Right renal pelvis (tissue), 4 donors: ENCODE measurements at regions not wholly inside any gene's neighbourhood (a gene's known extent, or its start where the extent isn't known, plus 50 kb on each side); places are given as distances from the start of the nearest gene placed in this dataset.
"Not testable (repeated sequence)": the region's sequence is repeated elsewhere in the genome, so short reads cannot be mapped to it uniquely, and the experiment has no call there.

Experiments used
- DNase-seq, 4 donors: peaks; one replicate each; pipeline ENCODE4 v3.0.0-alpha.2; 2013; ENCODE audit warnings: low read depth in 4 of 4, low spot score in 3 of 4, missing footprints in 1 of 4

DNA sequence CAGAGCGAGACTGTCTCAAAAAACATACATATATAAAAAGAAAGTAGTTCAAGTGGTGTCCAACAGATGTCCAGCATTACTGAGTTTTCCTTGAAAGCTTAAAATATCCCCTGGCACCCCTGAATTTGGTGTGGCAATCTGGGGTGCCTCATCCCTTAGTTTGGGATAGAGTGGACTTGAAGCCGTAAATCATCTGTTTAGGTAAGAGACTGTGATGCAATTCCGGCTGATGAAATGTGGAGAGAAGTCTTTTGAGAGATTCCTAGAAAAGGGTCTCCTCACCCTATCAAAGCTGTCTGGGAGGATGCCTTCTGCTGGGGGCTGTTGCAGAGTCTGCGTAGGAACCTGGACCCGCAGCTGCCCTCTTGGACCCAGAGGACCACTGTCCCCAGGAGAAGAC is 408.0 kb downstream of the RPS24 start:
- DNase-seq: no peak

DNA sequence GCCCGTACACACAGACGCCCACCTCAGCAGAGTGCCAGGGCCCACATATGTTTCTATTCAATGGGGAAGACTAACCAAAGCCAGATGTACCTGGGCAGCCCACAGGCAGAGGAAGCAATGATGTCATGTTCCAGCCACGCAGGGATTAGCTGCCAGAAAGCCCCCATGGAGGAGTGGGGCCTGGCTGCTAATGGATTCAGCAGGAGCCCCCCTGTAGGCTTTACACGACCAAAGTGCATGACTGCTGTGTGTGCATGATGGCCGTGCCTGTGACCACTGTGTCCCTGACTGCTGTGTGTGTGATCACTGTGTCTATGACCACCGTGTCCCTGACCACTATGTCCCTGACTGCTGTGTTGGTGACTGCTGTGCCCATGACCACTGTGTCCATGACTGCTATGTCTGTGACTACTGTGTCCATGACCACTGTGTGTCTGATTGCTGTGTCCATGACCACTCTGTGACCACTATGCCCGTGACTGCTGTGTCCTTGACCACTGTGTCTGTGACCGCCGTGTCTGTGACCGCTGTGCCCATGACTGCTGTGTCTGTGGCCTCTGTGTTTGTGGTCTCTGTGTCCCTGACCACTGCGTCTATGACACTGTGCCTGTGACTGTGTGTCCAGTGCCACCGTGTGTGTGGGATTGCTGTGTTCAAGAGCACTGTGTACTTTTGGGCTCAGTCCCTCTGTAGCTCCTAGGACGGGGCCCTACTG is 409.3 kb downstream of the RPS24 start:
- no peak for DNase-seq

DNA sequence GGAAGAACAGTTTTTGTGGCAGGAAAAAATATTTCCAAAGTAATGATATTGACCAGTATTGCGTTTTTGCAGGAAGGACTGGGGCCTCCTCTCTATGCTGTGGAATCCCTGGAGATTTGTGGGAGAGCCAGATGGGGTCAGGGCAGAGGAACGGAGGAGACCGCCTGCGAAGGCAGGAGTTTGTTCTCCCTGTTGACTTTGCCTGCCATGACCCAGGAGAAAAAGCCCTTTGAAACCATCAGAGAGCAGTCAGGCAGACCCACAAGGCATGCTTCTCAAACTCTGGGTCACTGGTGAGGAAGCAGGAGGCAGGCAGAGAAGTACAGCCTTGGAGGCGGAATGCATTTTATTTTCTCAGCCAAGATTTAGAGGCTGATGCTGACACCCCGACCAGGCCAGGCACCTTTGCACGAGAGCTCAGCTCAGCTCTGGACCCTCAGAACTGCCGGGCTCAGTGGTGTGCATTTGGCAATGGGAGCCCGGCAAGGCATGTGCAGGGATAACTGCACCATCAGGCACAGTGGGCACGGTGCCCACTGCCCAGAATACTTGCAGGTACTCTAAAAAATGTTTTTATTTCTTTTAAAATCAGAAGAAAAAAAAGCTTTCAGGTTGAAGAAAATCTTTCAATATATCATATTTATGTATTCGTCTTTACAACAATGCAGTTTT is 410.4 kb downstream of the RPS24 start:
- DNase-seq: no peak

GRCh38 chr10:78444741-78445140 is 411.1 kb downstream of the RPS24 start:
- DNase-seq: not testable (repeated sequence)

- no peak for DNase-seq
These were observed 411.6 kb downstream of the RPS24 start for GRCh38 chr10:78445308-78445707.

DNA sequence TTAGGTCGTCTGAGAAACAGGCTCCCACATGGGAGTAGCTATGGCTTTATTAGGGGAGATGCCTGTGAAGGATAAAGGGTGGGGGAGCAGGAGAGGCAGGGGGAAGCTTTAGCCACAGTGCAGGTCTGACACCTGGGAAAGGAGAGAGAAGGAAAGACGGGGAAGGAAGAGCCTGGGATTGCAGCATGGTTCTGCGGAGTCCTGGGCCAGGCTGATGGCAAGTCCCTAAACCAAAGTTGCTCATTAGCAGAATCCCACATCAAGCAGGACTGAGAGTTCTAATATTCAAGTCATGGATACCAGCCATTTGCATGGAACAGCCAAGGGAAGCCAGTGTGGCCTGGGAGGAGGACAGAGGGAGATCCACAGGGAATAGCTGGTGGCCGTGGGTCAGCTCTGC is 414.8 kb downstream of the RPS24 start:
- DNase-seq: no peak

GRCh38 chr10:78448994-78449418 is 415.3 kb downstream of the RPS24 start:
- no peak for DNase-seq

DNA sequence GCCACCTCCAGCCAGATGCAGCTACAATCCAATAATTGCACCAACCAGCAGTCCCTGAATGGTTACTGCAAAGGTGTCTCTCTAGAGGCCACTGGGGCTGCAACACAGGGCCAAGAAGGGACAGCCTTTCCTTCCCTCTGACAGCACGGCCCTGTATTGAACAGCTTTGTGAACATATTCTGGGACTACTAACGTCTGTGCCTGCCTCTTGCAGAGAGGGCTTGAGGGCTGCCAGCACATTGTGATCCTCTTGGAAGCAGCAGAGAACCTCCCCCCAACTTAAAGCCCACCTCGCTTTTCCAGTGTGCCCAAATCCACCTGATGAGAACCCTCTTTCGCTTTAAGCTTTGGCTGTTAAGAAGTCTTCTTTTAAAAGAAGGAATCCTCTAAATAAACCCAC is 415.9 kb downstream of the RPS24 start:
- DNase-seq: no peak

GRCh38 chr10:78450239-78450638 is 416.6 kb downstream of the RPS24 start:
- no peak for DNase-seq

GRCh38 chr10:78450807-78451485 is 417.3 kb downstream of the RPS24 start:
- no peak for DNase-seq

DNA sequence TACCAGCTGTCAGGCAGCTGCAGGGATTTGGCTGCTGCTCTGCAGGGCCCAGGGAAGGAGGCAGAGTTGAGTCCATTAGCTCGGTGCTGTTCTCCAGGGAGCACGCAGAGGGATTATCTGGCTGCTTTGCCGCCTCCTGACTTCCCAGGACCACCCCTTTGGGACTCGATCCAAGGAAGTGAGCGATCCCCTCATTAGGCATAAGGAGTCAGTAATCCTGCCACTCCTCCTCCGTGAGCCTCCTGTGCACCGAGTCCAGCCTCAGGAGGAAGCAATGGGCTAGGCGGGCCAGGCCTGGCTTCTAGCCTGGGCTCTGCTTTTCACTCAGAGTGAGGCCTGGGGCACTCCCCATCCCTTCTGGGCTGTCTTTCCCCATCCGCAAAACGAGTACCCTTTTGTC is 417.9 kb downstream of the RPS24 start:
- no peak for DNase-seq

GRCh38 chr10:78454123-78454645 is 420.5 kb downstream of the RPS24 start:
- no peak for DNase-seq

GRCh38 chr10:78455236-78455635 is 421.6 kb downstream of the RPS24 start:
- DNase-seq: no peak

GRCh38 chr10:78455811-78456210 is 422.1 kb downstream of the RPS24 start:
- DNase-seq: no peak

- no peak for DNase-seq
These were observed 423.2 kb downstream of the RPS24 start for GRCh38 chr10:78456649-78457400.

DNA sequence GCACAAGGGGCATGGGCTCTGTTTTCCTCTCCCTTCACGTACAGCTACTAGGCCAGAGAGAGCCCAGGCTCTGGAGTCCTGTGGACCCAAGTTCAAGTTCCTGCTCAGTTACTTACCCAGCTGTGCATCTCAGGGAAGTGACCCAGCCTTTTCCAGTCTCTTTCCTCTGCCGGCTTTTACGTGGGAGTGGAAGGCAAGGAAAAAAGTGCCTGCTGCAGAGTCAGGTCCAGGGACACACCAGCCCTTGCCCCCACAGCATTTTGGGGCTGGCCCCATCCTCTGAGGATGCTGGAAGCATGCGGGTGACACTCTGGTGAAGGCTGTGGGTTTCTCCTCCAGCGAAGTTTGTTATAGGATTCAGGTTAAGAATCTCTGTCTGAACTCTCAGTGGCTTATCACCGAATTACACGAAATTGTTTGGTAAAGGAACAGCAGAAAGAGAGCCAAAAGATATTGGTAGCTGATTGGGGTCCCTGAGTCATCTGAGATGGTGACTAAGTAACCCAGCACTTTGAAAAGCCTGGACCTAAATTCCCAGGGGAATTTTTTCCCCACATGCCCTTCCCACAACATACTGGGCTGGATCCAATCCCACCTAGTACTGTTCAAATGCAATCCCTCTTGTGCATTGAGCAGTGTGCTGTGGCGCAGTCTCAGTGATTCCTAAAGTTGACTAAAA is 424.3 kb downstream of the RPS24 start:
- no peak for DNase-seq

- no peak for DNase-seq
These were observed 425.4 kb downstream of the RPS24 start for GRCh38 chr10:78458983-78459638.

DNA sequence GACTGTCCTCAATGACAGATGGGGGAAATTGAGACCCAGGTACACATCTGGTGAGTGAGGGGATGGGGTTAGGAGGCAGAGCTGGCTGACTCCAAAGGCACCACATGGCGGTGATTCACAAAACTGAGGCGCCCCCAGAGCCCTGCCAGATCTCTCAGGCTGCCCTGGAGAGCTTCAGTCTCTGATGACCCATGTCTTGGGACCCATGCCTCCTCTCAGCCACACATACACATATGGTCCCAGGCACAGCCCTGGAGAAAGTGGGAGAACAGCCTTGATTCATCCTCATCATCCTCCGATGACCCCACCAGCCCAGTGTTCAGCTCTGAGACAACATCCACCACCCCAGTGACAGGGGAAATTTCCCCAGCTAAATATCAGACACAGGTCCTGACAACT is 426.0 kb downstream of the RPS24 start:
- no peak for DNase-seq

DNA sequence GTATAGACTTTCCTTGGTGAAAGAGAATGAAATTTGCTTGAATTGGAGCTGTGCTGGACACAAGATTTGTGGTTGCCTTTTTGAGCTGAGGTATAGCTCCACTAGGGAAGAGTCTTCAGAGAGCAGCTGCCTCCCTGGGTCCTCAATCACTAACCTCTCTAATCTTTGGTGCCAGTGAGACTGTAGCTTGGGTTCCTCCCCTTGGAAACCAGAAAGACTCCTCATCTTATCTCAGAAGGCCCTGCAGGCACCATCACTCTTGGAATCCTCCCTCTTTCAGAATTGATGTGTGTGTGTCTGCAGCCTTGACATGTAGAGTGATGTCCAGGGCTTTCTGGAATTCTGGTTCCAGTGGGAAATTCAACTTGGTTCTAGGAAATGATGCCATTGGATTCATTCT is 426.5 kb downstream of the RPS24 start:
- no peak for DNase-seq

GRCh38 chr10:78461333-78461732 is 427.7 kb downstream of the RPS24 start:
- DNase-seq: no peak
